ENCODE measurements at regions not wholly inside any gene's neighbourhood (a gene's known extent, or its start where the extent isn't known, plus 50 kb on each side); places are given as distances from the start of the nearest gene placed in this dataset.

GRCh38 chr10:33034931-33035330 lies 76.9 kb upstream of the ITGB1 start:
- Histone ChIP-seq H3K79me2 (ENCODE audit: insufficient read depth, low read length) (no peaks in the 10 kb centered on the region), H3K23ac (ENCODE audit: insufficient read length, low read depth, low read length) (no peak overlapping the region), H4K91ac (ENCODE audit: insufficient read length, low read depth, low read length) (no peak overlapping the region), H3K56ac (ENCODE audit: insufficient read length, low read depth, low read length) (no peak overlapping the region), H2BK20ac (ENCODE audit: low read depth, low read length, poor library complexity, severe bottlenecking) (no peak overlapping the region), H3K18ac (ENCODE audit: insufficient read length, low read depth, low read length) (no peak overlapping the region), H2AK5ac (ENCODE audit: insufficient read length, low read length) (no peak overlapping the region), H2BK15ac (ENCODE audit: low read depth, low read length) (no peak overlapping the region), H3K9me3 (ENCODE audit: control insufficient read depth, low read depth, low read length) (no peaks in the 10 kb centered on the region), H3K79me1 (ENCODE audit: insufficient read depth, low read depth, low read length, poor library complexity, severe bottlenecking) (no peaks in the 10 kb centered on the region), H2BK120ac (ENCODE audit: low read depth, low read length, poor library complexity, severe bottlenecking) (no peak overlapping the region), H3K27me3 (ENCODE audit: insufficient read depth, low read length) (no peaks in the 10 kb centered on the region), H2BK12ac (ENCODE audit: insufficient read length, low read depth, low read length) (no peak overlapping the region), H3T11ph (ENCODE audit: low read length) (no peak overlapping the region), H4K20me1 (ENCODE audit: control insufficient read depth, insufficient read depth, insufficient read length) (no peaks in the 10 kb centered on the region), H2BK5ac (ENCODE audit: insufficient read length, low read length) (no peak overlapping the region), H3K4me2 (ENCODE audit: insufficient read depth, insufficient read length, low read length) (no peak overlapping the region), H3K4me1 (ENCODE audit: insufficient read depth, low read length) (no peaks in the 10 kb centered on the region; the same call in 1 of the 2 replicates), H4K8ac (replicated peaks; ENCODE audit: insufficient read length, low read depth, low read length) (no peak overlapping the region), H4K5ac (ENCODE audit: insufficient read length, low read depth, low read length) (no peak overlapping the region), H3K23me2 (ENCODE audit: insufficient read length, low read depth, low read length, poor library complexity, severe bottlenecking) (no peaks in the 10 kb centered on the region), H3K14ac (ENCODE audit: insufficient read depth, low read length) (no peak overlapping the region), H3K9ac (ENCODE audit: extremely low read depth, insufficient read length, low read length) (no peak overlapping the region), H3K4ac (ENCODE audit: low read depth, low read length) (no peak overlapping the region), H2AFZ (ENCODE audit: low read length) (no peak overlapping the region), H3K27ac (ENCODE audit: insufficient read length, low read depth, low read length) (no peak overlapping the region)
- no CpG with 5 or more reads among the region's 1 CpG for WGBS (ENCODE audit: extremely low coverage, insufficient read length, low lambda C conversion rate)
- no peak for DNase-seq
- H3K9me3 Mint-ChIP-seq = peaks cover 0 to 4% of the 10 kb centered on the region in 2 experiments; a peak in 2 of 5 replicates
- no peak overlapping the region for H3K4me3 Mint-ChIP-seq
- H3K27me3 Mint-ChIP-seq (ENCODE audit: low read depth) = peaks cover 3% of the 10 kb centered on the region; the same call in 1 of the 2 replicates
- 0 out of 7 replicates have a peak, but pooled peaks cover 0 to 7% (median 0%) of the 10 kb centered on the region in 3 experiments for H3K36me3 Mint-ChIP-seq (ENCODE audit: insufficient read depth in 1 of 3, low read depth in 3 of 3)
- no peak overlapping the region for H3K27ac Mint-ChIP-seq
- TF ChIP-seq CTCF (conservative IDR thresholded peaks at IDR 0.05) = no peak
- peaks cover 15 to 17% of the 10 kb centered on the region in 2 experiments for H3K4me1 Mint-ChIP-seq

Data from H9 (cell line).